ENCODE measurements at regions not wholly inside any gene's neighbourhood (a gene's known extent, or its start where the extent isn't known, plus 50 kb on each side); places are given as distances from the start of the nearest gene placed in this dataset.
A peak's percentile ranks its signal among the peaks of the same experiment; 100 is the strongest.

DNA sequence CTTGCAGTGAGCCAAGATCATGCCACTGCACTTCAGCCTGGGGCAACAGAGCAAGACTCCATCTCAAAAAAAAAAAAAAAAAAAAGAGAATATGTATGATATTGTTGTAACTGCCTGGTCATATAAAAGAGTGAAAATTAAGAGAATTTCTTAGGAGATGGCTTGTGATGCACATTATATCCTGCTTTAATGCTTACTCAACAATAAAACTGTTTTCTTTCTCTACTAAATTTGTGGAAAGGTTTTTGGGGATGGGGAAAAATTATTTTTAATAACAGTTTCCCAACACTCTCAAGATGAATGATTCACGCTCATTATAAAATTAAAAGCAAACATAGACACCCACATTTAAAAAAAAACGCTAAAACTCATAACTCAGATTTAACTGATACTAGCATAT lies 1163.0 kb downstream of the SI start:
- TF ChIP-seq, protein P1, sequence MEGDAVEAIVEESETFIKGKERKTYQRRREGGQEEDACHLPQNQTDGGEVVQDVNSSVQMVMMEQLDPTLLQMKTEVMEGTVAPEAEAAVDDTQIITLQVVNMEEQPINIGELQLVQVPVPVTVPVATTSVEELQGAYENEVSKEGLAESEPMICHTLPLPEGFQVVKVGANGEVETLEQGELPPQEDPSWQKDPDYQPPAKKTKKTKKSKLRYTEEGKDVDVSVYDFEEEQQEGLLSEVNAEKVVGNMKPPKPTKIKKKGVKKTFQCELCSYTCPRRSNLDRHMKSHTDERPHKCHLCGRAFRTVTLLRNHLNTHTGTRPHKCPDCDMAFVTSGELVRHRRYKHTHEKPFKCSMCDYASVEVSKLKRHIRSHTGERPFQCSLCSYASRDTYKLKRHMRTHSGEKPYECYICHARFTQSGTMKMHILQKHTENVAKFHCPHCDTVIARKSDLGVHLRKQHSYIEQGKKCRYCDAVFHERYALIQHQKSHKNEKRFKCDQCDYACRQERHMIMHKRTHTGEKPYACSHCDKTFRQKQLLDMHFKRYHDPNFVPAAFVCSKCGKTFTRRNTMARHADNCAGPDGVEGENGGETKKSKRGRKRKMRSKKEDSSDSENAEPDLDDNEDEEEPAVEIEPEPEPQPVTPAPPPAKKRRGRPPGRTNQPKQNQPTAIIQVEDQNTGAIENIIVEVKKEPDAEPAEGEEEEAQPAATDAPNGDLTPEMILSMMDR (IDR thresholded peaks at IDR 0.05) = no peak

- TF ChIP-seq, protein P1 (IDR thresholded peaks at IDR 0.05) = no peak
These were observed 1163.7 kb downstream of the SI start for GRCh38 chr3:163914567-163914966.

DNA sequence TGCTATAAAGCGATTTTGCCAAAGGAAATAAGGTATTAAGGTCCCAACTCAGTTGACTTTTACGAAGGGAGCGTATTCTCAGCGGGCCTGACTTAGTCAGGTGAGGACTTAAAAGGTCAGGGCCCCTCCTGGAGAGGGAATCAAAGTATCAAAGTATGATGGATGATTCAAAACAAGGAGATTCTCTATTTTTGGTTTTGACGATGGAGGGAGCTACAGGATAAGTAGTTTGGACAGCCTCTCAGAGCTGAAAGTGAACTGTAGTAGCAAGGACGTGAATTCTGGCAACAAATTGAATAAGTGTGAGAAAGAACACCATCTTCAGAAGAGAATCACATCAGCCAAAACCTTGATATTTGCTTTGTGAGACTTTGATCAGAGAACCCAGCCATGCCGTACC lies 1186.5 kb downstream of the SI start:
- TF ChIP-seq, protein P1 (IDR thresholded peaks at IDR 0.05) = peak; percentile 11; the same call in 1 of the 2 replicates

DNA sequence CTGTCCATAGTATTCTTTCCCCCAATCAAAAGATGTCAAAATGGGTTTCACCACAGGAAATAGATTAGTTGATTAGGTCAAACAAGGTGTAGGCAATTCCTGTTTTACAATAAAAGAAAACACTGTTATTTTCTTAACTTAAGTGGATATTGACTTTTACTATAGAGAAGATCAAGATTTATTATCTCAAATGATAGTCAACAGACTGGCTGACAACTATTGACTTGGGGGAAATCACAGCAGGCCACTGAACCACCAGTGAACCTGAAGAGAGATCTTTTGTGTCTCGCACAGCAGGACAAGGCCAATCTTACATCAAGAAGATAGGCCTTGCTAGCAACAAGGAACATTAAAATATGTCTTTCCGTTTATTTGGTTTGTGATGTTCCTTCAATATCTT lies 1187.6 kb downstream of the SI start:
- TF ChIP-seq, protein P1 (IDR thresholded peaks at IDR 0.05) = no peak

- TF ChIP-seq, protein P1 (IDR thresholded peaks at IDR 0.05) = no peak
These were observed 1199.1 kb downstream of the SI start for GRCh38 chr3:163879172-163879571.

GRCh38 chr3:163878396-163878795 lies 1199.9 kb downstream of the SI start:
- TF ChIP-seq, protein P1 (IDR thresholded peaks at IDR 0.05) = no peak

DNA sequence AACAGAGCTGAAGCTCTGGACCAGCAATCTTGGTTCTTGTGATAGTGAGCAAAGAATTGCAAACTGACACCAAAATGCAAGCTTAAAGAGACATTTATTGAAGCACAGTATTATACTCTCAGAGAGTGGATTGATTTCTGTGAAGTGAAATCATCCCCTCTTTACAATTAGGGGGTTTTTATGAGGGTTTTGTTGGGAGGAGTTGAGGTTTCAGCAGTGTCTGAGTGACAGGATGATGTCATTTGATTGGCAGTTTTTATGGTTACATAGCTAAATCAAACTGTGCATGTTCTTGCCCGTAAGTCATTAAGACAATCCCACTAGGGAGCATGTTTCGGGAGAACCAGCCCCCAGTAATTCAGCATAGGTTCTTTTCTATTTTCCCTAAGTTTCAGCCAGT lies 1200.5 kb downstream of the SI start:
- TF ChIP-seq, protein P1 (IDR thresholded peaks at IDR 0.05) = no peak

- TF ChIP-seq, protein P1 (IDR thresholded peaks at IDR 0.05) = no peak
These were observed 1215.2 kb downstream of the SI start for GRCh38 chr3:163863146-163863545.
